ENCODE measurements at regions not wholly inside any gene's neighbourhood (a gene's known extent, or its start where the extent isn't known, plus 50 kb on each side); places are given as distances from the start of the nearest gene placed in this dataset.
"Not testable (repeated sequence)": the region's sequence is repeated elsewhere in the genome, so short reads cannot be mapped to it uniquely, and the experiment has no call there.

DNA sequence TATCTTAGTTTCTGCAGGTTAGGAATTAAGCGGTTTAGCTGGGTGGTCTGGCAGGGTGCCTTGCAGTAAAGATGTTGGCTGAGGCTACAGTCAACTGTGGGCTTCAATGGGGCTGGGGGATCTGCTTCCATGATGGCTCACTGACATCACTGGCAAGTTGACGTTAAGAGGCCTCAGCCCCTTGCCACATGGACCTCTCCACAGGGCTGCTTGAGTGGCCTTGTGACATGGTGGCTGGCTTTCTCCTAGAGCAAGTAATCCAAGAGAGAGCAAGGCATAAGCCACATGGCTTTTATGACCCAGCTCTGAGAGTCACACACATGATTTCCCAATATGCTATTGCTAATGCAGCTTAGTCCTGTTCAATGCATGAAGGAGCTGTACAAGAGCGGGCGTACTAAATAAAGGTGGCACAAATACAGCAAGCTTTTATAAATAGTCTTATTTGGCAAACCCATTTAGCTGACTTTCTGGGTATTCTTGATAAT is 109.1 kb downstream of the SEPTIN7 start:
- peak in 2 of 56 donors; percentile 1 to 13 for DNase-seq

DNA sequence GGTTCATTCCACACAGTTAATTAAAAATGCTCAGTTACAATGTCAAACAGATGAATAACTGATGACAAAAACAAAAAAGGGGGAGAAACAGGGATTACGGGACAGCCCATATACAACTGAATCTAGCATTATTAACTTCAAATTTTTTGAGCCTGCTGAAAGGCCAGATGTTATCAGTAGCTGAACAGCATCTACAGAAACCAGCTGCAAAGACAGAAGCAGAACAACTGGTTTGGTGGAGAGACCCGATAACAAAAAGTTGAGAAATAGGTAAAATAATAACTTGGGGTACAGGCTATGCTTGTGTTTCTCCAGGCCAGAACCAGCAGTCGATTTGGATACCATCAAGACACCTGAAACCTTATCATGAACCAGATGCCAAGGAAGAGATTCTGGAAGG is 109.8 kb downstream of the SEPTIN7 start:
- not testable (repeated sequence) for DNase-seq

DNA sequence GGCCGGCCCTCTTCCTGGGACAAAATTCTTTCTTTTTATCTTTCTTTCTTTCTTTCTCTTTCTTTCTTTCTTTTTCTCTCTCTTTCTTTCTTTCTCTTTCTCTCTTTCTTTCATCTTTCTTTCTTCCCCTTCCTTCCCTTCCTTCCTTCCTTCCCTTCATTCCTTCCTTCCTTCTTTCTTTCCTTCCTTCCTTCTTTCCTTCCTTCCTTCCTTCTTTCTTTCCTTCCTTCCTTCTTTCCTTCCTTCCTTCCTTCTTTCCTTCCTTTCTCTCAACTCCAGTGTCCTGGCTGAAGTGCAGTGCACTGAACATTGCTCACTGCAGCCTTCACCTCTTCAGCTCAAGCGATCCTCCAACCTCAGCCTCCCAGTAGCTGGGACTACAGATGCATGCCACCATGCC is 112.5 kb downstream of the SEPTIN7 start:
- not testable (repeated sequence) for DNase-seq

DNA sequence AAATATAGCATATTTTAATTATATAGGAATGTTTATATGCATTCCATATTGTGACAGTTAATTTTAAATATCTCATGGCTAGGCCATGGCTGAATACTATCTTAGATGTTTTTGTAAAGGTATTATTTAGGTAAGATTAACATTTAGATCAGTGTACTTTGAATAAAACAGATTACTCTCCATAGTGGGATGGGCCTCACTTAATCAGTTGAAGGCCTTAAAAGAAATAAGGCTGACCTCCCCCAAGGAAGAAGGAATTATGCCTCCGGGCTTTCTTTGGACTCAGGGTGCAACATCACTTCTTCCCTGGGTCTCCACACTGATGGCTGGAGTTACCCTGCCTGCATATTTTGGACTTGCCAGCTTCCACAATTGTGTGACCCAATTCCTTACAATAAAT is 113.4 kb downstream of the SEPTIN7 start:
- not testable (repeated sequence) for DNase-seq

DNA sequence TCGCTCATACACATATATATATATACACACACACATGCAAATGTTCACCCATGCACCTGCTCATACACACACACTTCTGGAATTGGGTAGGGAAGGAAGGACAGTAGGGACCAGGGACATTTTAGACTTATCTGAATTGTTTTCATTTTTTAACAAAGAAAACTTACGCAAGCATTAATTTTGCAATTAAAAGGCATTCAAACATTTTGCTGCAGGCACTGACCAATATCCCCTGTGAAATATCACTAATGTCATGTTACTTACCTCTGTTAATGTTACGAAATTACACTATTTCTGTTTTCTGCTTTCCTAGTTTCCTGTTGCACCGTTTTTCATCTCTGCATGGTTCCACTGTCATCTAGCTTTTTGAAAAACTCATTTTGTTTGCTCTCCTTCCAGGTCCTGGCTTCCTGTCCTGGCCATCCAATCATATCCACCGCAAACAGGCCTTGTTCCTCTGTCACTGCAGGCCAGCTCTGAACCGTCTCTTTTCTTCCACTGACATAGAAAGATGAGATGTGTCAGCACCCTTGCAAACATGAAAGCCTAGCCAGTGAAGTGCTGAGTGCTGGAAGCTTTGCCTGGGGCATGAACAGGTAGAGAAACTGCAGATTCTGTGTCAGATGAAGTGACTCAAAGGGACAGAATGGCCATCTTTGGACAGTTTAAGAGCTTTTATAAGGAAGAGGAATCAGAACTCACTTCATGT is 114.5 kb downstream of the SEPTIN7 start:
- DNase-seq, result not testable (repeated sequence)

DNA sequence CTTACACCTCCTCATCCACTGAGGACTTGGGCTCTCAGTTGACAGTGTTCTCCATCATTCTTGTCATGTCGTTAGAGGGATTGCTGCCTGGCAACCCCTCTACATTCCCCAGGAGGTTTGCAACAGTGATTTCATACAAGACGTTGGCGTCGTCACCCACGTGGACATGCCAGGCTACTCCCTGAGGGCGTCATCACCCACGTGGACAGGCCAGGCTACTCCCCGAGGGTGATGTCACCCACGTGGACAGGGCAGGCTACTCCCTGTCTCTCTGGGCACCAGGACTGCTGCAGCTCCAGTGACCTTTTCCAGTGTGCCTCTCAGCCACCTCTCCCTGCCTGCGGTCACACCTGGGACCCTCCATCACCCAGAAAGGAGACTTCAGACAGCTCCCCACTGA is 117.4 kb downstream of the SEPTIN7 start:
- not testable (repeated sequence) for DNase-seq

DNA sequence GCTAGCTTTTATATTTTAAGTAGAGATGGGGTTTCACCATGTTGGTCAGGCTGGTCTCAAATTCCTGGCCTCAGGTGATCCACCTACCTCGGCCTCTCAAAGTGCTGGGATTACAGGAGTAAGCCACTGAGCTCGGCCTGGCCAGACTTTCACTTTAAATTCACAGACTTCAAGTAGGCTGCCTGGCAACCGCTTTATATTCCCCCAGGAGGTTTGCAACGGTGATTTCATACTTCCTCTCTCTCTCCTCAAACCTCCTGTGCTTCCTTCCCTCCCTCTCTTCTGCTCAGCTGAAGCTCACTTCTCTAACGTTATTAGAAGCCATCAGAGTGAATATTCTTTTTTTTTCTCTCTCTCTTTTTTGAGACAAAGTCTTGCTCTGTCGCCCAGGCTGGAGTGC is 118.8 kb downstream of the SEPTIN7 start:
- DNase-seq, result not testable (repeated sequence)

DNA sequence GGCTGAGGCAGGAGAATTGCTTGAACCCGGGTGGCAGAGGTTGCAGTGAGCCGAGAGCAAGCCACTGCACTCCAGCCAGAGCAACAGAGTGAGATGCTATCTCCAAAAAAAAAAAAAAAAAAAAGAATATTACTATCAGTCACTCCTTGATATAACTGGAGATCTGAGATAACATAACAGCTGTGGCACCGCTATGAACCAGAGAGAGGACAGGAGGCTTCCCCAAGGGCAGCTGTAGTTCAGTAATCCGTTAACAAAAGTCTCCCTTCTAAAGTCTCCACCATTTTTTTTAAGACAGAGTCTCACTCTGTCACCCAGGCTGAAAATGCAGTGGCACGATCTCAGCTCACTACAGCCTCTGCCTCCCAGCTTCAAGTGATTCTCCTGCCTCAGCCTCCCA is 120.5 kb downstream of the SEPTIN7 start:
- DNase-seq, result not testable (repeated sequence)

DNA sequence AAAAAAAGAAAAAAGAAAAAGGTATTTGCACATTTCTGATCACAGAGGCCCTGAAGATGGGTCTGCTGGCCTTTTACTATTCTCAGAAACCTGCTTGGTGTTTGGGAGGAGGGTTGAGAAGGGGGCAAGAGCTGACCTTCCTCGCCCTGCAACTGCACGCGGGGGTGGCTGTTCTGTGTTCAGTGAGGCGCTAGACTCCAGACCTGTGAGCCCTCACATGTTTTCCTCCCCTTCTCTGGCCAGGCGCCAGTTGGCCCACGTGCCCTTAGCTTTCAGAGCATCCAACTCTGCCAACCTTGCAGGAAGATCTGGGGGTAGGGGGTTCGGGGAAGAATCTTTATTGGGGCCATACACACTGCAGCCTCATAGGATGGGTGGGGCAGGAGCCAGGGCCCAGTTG is 123.8 kb downstream of the SEPTIN7 start:
- peak in 1 of 56 donors; percentile 14 for DNase-seq

DNA sequence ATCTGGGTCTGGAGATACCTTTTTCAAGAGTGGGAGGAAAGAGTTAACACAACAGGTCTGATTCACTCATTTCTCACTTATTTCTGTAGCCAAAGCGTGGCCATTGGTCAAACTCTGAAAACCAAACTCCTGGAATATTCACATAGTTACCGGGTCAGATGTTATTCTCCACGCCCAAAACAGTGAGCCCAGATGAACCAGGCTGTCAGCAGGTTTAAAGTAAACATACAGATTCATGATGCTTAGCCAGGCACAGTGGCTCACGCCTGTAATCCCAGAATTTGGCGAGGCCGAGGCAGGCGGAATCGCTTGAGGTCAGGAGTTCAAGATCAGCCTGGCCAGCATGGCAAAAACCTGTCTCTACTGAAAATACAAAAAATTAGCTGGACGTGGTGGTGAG is 126.1 kb downstream of the SEPTIN7 start:
- DNase-seq, result not testable (repeated sequence)

DNA sequence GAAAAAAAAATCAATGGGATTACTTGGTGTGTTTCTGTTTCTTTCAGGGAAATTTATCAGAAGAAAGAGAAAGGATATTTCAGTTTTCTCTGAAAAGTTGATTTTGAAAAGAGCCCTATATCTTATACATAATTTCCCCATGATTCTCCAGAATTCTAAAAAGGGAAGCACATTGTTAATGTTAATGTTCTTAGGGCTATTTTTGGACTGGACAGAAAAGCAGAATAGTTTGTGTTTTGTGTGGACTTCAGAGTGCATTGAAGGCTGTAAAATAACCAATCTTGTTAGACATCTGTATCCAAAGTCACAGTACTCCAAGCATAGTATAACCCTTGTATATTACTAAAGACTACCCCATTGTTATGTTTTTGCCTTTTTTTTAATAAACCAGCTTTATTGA is 130.3 kb downstream of the SEPTIN7 start:
- not testable (repeated sequence) for DNase-seq

DNA sequence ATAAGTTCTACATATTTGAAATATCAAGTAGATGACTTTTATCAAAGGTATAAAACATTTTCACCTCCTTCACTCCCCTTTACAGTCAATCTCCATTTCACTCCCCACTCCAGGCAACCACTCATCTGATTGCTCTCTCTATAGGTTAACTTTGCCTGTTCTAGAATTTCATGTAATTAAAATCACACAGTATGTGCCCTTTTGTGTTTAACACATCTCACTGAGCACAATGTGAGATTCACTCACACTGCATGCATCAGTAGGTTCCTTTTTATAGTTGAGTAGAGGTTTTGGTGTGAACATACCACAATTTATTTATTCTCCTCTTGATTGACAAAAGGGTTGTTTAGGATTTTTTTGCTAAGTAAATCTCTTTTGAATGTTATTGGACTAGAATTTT is 130.7 kb downstream of the SEPTIN7 start:
- not testable (repeated sequence) for DNase-seq

DNA sequence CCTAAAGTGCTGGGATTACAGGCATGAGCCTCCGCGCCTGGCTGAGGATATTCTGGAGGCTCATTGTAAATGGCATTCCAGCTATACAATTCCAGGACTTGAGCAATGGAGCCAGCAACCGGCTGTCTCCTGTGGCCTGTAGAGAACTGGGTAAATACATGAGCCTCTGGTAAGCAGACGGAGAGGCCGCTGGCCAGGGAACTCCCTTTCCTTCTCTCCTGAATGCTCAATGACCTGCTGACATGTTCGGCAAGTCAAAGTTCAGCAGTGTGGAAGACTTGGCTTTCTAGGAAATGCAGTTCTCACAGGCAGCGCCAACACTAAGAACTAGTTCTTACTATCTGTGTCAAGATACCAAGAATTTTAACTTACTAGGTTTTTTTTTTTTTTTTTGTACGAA is 139.8 kb downstream of the SEPTIN7 start:
- not testable (repeated sequence) for DNase-seq

DNA sequence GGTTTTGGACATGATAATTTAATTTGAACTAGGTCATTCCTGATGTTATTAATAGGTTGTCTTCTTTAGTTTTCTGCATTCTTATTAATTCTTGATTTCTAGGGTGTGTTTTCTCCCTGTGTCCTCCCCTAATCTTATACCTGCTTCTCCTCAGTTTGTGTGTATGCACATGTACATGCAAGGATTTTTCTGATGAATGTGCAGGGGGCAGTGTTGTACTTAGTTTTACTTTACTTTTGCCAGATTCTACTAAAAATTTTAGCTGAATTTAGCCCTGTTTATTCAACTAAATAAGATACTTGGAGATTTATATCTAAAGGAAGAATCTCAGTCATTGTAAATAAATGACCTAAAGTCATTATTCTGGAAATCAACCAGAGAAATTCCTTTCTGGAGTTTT is 144.8 kb downstream of the SEPTIN7 start:
- not testable (repeated sequence) for DNase-seq

DNA sequence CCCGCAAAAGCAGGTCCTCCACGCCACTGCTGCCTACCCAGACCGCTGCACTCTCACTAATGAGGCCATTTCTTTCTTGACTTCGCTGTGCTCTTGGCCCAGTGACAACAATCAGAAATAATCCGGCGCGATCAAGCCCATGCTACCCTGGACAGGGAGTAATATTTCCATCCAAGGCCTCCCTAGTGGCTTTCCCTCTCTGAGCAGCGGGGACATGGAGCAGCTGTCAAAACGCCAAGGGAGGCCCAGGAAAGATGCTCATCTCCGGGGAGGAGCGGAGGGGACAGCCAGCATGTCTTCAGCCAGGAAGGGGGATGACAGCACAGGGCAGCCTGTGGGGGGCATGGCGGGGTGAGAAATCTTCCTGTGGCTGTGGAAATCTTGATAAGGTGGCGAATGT is 154.9 kb downstream of the SEPTIN7 start:
- DNase-seq, result not testable (repeated sequence)

DNA sequence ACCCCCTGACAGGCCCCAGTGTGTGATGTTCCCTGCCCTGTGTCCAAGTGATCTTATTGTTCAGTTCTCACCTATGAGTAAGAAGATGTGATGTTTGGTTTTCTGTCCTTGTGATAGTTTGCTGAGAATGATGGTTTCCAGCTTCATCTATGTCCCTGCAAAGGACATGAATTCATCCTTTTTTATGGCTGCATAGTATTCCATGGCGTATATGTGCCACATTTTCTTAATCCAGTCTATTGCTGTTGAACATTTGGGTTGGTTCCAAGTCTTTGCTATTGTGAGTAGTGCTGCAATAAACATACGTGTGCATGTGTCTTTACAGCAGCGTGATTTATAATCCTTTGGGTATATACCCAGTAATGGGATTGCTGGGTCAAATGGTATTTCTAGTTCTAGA is 156.1 kb downstream of the SEPTIN7 start:
- DNase-seq, result not testable (repeated sequence)

DNA sequence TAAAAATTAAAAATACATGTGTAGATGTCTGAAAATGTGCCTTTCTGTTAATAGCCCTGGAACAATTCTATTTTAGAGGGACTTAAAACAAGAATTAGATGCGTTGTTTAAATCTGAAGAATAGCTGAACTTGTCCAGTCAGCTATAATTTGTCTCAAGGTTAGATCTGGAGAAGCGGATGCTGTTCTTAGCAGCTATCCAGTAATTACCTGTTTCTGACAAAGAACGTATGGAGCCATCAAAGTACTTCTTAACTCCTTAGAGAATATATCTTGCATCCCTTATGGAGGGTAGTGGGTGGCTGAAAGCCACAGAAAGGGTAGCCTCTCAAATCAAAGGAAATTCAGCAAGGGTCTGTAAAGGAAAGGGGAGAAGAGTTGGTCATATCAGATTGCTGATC is 160.4 kb downstream of the SEPTIN7 start:
- DNase-seq, result not testable (repeated sequence)

DNA sequence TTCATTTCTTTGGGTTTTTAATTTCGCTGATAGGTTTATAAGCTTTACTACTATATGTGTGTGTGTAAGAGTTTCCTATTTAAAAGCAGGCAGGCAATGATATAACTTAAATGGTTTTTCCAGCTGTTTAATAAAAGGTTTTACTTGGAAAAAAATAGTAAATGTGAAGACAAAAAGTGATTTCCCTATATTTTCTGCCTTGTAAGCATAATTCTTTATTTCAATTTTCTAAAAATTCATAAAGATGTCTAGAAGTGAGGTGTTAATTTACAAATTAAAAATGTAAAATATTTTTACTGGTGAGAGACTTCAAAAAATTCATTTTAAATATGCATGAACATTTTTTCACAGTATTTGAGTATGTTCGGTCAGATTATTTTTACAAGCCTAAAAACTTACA is 161.8 kb downstream of the SEPTIN7 start:
- not testable (repeated sequence) for DNase-seq

DNA sequence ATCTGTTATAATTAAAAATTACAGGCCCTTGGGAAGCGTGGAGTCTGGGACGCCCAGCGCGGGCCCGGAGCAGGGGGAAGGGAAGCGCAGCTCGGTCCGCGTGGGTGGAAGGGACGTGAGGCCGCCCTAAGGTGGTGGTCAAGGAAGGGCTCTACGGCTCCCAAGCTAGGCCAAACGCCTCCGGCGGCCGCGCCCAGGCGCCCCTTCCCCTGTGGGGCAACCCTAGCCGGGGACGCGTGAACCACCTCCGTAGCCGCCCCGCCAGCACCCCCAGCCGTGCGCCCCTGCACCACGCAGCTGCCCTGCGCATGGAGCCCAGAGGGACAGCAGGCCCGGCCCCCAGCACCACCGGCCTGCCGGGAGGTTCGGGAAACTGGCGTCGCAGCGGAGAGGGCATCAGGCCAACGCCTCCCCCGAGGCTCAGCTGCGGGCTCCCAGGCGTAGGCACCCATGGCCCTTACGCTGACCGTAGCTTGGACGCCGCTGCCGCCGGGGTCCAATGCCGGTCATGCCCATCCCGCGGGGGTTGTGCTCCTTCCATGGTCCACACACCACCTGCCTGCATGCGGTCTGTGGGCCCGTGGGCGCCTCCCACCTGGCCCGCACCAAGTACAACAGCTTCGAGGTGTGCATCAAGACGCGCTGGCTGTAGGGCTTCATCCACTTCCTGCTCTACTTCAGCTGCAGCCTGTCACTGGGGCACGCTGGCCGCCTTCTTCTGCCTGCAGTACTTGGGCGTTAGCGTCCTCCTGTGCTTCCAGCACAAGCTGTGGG is 166.7 kb downstream of the SEPTIN7 start:
- DNase-seq, result no peak

DNA sequence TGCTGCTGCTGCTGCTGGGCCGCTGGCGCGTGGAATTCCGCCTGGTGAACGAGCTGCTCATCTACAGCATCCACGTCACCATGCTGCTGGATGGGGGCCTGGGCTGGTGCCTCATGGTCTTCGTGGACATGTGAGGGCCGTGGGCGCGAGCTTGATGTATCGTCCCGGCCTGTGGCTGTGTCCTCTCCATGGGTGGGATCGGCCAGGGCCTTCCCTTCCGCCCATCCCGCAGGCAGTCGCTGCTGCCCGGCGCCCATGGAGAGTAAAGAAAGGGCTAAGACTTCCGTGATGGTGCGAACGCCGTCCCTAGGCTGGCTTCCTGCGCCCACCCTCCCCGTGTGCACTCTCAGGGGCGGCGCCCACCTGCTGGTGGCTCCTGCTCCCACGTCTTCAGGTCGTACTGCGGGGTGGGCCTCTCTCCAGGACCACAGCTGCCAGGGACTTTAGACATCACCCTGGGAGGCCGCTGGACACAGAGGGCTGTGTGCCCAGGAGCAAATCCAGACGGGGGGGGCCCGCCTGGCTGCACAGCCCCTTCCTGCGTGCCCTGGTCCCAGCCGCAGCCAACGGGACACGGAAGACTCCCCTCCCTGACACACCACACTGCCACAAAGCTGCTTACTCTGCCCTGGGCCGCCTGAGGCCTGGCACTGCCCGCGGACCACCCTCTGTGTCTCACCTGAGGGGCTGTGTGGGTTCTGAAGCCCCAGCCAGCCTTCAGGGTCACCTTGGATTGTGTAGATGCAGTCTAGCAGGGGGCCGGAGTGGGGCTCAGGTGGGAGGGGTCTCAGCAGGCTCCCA is 167.5 kb downstream of the SEPTIN7 start:
- no peak for DNase-seq

DNA sequence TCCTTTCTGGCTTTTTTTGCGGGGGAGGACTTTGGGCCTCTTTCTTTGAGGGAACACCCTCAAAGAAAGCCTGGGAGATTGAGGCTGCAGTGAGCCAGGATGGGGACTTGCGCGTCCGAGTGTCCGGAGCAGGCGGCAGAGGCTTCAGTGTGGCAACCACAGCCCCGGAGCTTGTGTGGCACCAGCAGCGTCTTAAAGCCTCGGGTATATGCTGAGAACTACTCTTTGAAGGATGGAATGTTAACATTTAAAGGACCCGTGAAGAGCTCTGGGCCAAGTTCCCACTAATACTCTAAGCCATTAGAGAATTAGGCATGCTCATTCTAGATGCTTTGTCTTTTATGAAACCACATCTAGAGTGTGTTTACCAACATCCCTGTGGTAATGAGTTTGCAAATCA is 168.2 kb downstream of the SEPTIN7 start:
- no peak for DNase-seq

DNA sequence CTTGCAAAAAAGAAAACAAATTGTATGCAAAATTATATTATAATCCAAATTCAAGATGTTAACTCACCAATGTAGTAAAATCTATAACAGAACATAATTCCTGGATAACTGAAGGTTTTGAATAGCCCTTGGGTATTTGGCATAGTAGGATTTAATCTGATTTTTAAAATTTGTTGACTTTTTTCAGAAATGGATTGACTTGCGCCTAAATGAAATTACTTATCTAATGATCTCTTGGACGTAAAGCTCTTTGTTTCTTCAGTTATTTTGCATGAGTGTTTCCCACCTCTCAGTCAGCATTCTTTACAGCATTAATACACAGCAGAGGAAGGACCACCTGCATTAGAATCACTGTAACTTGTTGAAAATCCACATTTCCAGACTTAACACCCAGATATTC is 169.6 kb downstream of the SEPTIN7 start:
- no peak for DNase-seq
